ENCODE measurements at regions not wholly inside any gene's neighbourhood (a gene's known extent, or its start where the extent isn't known, plus 50 kb on each side); places are given as distances from the start of the nearest gene placed in this dataset.

DNA sequence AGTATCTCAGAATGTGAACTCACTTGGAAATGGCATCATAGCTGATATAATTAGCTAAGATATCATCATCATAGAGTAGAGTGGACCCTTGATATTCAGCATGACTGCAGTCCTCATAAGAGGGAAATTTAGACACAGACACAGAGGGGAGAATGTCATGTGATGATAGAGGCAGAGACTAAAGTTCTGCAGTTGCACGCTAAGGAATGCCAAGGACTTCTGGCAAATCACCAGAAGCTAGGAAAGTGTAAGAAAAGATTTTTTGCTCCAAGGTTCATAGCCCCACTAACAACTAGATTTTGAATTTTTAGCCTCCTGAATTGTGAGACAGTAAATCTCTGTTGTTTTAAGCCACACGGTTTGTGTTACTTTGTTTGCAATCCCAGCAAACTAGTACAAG lies 612.6 kb upstream of the ST8SIA4 start:
- no CpG with 5 or more reads among the region's 2 CpGs for WGBS
- H4K8ac ChIP-seq (ENCODE audit: low read length), result no peak overlapping the region
- H3K36me3 ChIP-seq (ENCODE audit: control insufficient read depth in 1 of 2, insufficient read depth in 2 of 2, low read depth in 1 of 2, low read length in 2 of 2), result no peaks in the 10 kb centered on the region
- H2BK12ac ChIP-seq (ENCODE audit: low read length in 2 of 2), result no peak overlapping the region
- H2AFZ ChIP-seq (ENCODE audit: low read depth, low read length), result no peak overlapping the region
- H3K9ac ChIP-seq (ENCODE audit: low read length), result no peak overlapping the region
- H3K27me3 ChIP-seq (ENCODE audit: control insufficient read depth in 1 of 2, insufficient read depth in 1 of 2, low read length in 2 of 2), result no peaks in the 10 kb centered on the region
- no peaks in the 10 kb centered on the region for H3K79me1 ChIP-seq (replicated peaks; ENCODE audit: low read length, poor library complexity, severe bottlenecking)
- H2AK5ac ChIP-seq (ENCODE audit: low read length, severe bottlenecking), result no peak overlapping the region
- no peak overlapping the region for H3K4me3 ChIP-seq (ENCODE audit: insufficient read depth in 1 of 2, low read depth in 1 of 2, low read length in 2 of 2)
- H2BK120ac ChIP-seq (ENCODE audit: low read depth, low read length), result no peak overlapping the region
- no peak overlapping the region for H3K18ac ChIP-seq (ENCODE audit: low read depth in 1 of 2, low read length in 2 of 2)
- H3K4ac ChIP-seq (ENCODE audit: low read depth in 1 of 2, low read length in 2 of 2), result no peak overlapping the region
- H3K4me1 ChIP-seq (ENCODE audit: control insufficient read depth, insufficient read depth, low read depth, low read length), result no peaks in the 10 kb centered on the region
- H2BK5ac ChIP-seq (ENCODE audit: low read depth, low read length, poor library complexity, severe bottlenecking), result no peak overlapping the region
- no peak overlapping the region for H3K4me2 ChIP-seq (ENCODE audit: low read length, poor library complexity, severe bottlenecking)
- peaks cover 6% of the 10 kb centered on the region for H3K9me3 ChIP-seq (ENCODE audit: control insufficient read depth, low read length)
- H4K91ac ChIP-seq (ENCODE audit: low read length), result no peak overlapping the region
- no peak overlapping the region for H3K23ac ChIP-seq (ENCODE audit: low read length in 2 of 2)
- no peak overlapping the region for H3K27ac ChIP-seq (ENCODE audit: low read length, poor library complexity, severe bottlenecking)
- no peak for DNase-seq
- H2BK15ac ChIP-seq (ENCODE audit: low read depth, poor library complexity, severe bottlenecking), result no peak overlapping the region
- H3K14ac ChIP-seq (ENCODE audit: low read length in 2 of 2), result no peak overlapping the region

DNA sequence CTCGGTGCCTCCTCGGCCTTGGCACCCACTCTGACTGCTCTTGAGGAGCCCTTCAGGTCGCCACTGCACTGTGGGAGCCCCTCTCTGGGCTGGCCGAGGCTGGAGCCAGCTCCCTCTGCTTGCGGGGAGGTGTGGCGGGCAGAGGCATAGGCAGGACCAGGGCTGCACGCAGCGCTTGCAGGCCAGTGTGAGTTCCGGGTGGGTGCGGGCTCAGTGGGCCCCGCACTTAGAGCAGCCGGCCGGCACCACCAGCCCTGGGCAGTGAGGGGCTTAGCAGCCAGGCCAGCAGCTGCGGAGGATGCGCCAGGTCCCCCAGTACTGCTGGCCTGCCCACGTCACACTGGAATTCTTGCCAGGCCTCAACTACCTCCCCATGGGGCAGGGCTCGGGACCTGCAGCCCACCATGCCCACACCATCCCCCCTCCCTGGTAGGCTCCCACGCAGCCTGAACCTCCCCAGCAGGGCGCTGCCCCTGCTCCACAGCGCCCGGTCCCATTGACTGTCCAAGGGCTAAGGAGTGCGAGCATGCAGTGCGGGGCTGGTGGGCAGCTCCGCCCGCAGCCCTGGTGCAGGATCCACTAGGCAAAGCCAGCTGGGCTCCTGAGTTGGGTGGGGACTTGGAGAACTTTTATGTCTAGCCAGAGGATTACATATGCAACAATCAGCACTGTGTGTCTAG lies 602.9 kb upstream of the ST8SIA4 start:
- Histone ChIP-seq H3K9me3 (ENCODE audit: control insufficient read depth, low read length) (peaks cover 15% of the 10 kb centered on the region), H3K14ac (ENCODE audit: low read length in 2 of 2) (no peak overlapping the region), H3K79me1 (replicated peaks; ENCODE audit: low read length, poor library complexity, severe bottlenecking) (no peaks in the 10 kb centered on the region), H2AK5ac (ENCODE audit: low read length, severe bottlenecking) (no peak overlapping the region), H3K36me3 (ENCODE audit: control insufficient read depth in 1 of 2, insufficient read depth in 2 of 2, low read depth in 1 of 2, low read length in 2 of 2) (no peaks in the 10 kb centered on the region), H3K4ac (ENCODE audit: low read depth in 1 of 2, low read length in 2 of 2) (no peak overlapping the region), H4K8ac (ENCODE audit: low read length) (no peak overlapping the region), H3K27me3 (ENCODE audit: control insufficient read depth in 1 of 2, insufficient read depth in 1 of 2, low read length in 2 of 2) (no peaks in the 10 kb centered on the region), H3K4me3 (ENCODE audit: insufficient read depth in 1 of 2, low read depth in 1 of 2, low read length in 2 of 2) (no peak overlapping the region), H3K4me1 (ENCODE audit: control insufficient read depth, insufficient read depth, low read depth, low read length) (no peaks in the 10 kb centered on the region), H2BK12ac (ENCODE audit: low read length in 2 of 2) (no peak overlapping the region), H3K9ac (ENCODE audit: low read length) (no peak overlapping the region), H2AFZ (ENCODE audit: low read depth, low read length) (no peak overlapping the region), H3K27ac (ENCODE audit: low read length, poor library complexity, severe bottlenecking) (no peak overlapping the region), H2BK15ac (ENCODE audit: low read depth, poor library complexity, severe bottlenecking) (no peak overlapping the region), H3K4me2 (ENCODE audit: low read length, poor library complexity, severe bottlenecking) (no peak overlapping the region), H3K18ac (ENCODE audit: low read depth in 1 of 2, low read length in 2 of 2) (no peak overlapping the region), H4K91ac (ENCODE audit: low read length) (no peak overlapping the region), H2BK5ac (ENCODE audit: low read depth, low read length, poor library complexity, severe bottlenecking) (no peak overlapping the region), H3K23ac (ENCODE audit: low read length in 2 of 2) (no peak overlapping the region), H2BK120ac (ENCODE audit: low read depth, low read length) (no peak overlapping the region)
- DNase-seq, result no peak
- WGBS, result 88% methylated on average over 25 of the region's 25 CpGs

DNA sequence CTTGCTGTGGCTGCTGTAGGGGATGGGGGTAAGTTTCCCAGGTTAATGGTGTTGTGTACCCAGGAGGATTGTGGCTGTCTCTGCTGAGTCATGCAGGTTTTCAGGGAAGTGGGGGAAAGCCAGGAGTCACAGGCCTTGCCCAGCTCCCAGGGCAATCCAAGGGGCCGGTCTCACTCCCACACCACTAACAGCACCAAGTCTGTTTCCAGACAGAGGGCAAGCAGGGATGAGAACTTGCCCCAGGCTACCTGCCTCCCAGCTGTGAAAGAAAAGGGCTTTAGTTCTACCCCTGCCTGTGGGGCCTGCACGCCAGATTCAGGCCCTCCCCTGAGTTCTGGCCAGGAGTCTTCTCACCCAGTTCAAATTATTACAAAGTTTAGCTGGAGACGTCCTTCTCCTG lies 579.8 kb upstream of the ST8SIA4 start:
- H3K27ac ChIP-seq (ENCODE audit: low read length, poor library complexity, severe bottlenecking), result no peak overlapping the region
- no peak for DNase-seq
- no peak overlapping the region for H2AK5ac ChIP-seq (ENCODE audit: low read length, severe bottlenecking)

DNA sequence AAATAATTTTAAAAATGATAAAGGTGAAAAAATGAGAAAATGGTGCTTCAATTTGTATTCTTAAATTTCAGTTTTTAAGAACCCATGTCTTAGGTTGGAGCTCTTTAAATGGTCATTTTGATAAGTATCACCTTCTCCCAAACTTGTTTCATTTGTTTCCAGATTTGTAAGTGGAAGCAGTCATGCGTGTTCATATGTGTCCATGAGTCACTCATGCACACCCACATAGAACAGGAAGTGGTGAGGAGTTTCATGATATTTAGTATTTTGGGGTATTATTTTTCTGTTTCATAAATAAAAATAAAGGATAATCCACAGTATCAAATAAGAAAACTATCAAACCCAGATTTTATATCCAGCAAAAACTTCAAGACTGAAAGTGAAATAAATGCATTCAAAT lies 570.4 kb upstream of the ST8SIA4 start:
- H3K18ac ChIP-seq (ENCODE audit: low read depth in 1 of 2, low read length in 2 of 2), result no peak overlapping the region
- no peaks in the 10 kb centered on the region for H3K36me3 ChIP-seq (ENCODE audit: control insufficient read depth in 1 of 2, insufficient read depth in 2 of 2, low read depth in 1 of 2, low read length in 2 of 2)
- H3K9ac ChIP-seq (ENCODE audit: low read length), result no peak overlapping the region
- no peak overlapping the region for H3K4ac ChIP-seq (ENCODE audit: low read depth in 1 of 2, low read length in 2 of 2)
- H3K9me3 ChIP-seq (ENCODE audit: control insufficient read depth, low read length), result no peaks in the 10 kb centered on the region
- no peaks in the 10 kb centered on the region for H3K4me1 ChIP-seq (ENCODE audit: control insufficient read depth, insufficient read depth, low read depth, low read length)
- peak; percentile 2 for DNase-seq
- H4K8ac ChIP-seq (ENCODE audit: low read length), result no peak overlapping the region
- no peaks in the 10 kb centered on the region for H3K79me1 ChIP-seq (replicated peaks; ENCODE audit: low read length, poor library complexity, severe bottlenecking)
- no CpG with 5 or more reads among the region's 1 CpG for WGBS
- no peak overlapping the region for H2AK5ac ChIP-seq (ENCODE audit: low read length, severe bottlenecking)
- no peak overlapping the region for H2BK5ac ChIP-seq (ENCODE audit: low read depth, low read length, poor library complexity, severe bottlenecking)
- no peak overlapping the region for H2BK15ac ChIP-seq (ENCODE audit: low read depth, poor library complexity, severe bottlenecking)
- no peak overlapping the region for H3K27ac ChIP-seq (ENCODE audit: low read length, poor library complexity, severe bottlenecking)
- H3K4me2 ChIP-seq (ENCODE audit: low read length, poor library complexity, severe bottlenecking), result no peak overlapping the region
- H3K14ac ChIP-seq (ENCODE audit: low read length in 2 of 2), result no peak overlapping the region
- no peak overlapping the region for H2BK120ac ChIP-seq (ENCODE audit: low read depth, low read length)
- H2AFZ ChIP-seq (ENCODE audit: low read depth, low read length), result no peak overlapping the region
- no peaks in the 10 kb centered on the region for H3K27me3 ChIP-seq (ENCODE audit: control insufficient read depth in 1 of 2, insufficient read depth in 1 of 2, low read length in 2 of 2)
- H3K4me3 ChIP-seq (ENCODE audit: insufficient read depth in 1 of 2, low read depth in 1 of 2, low read length in 2 of 2), result no peak overlapping the region
- H4K91ac ChIP-seq (ENCODE audit: low read length), result no peak overlapping the region
- H2BK12ac ChIP-seq (ENCODE audit: low read length in 2 of 2), result no peak overlapping the region
- H3K23ac ChIP-seq (ENCODE audit: low read length in 2 of 2), result no peak overlapping the region

More for the DNA sequence above, 579.8 kb upstream of the ST8SIA4 start:
- H3K27me3 ChIP-seq (ENCODE audit: control insufficient read depth in 1 of 2, insufficient read depth in 1 of 2, low read length in 2 of 2), result no peaks in the 10 kb centered on the region
- no peak overlapping the region for H3K18ac ChIP-seq (ENCODE audit: low read depth in 1 of 2, low read length in 2 of 2)
- H3K4ac ChIP-seq (ENCODE audit: low read depth in 1 of 2, low read length in 2 of 2), result no peak overlapping the region
- H3K36me3 ChIP-seq (ENCODE audit: control insufficient read depth in 1 of 2, insufficient read depth in 2 of 2, low read depth in 1 of 2, low read length in 2 of 2), result no peaks in the 10 kb centered on the region
- H2AFZ ChIP-seq (ENCODE audit: low read depth, low read length), result no peak overlapping the region
- no peak overlapping the region for H3K4me3 ChIP-seq (ENCODE audit: insufficient read depth in 1 of 2, low read depth in 1 of 2, low read length in 2 of 2)
- H3K4me2 ChIP-seq (ENCODE audit: low read length, poor library complexity, severe bottlenecking), result no peak overlapping the region
- no peaks in the 10 kb centered on the region for H3K9me3 ChIP-seq (ENCODE audit: control insufficient read depth, low read length)
- WGBS, result 67% methylated on average over 3 of the region's 3 CpGs
- H2BK15ac ChIP-seq (ENCODE audit: low read depth, poor library complexity, severe bottlenecking), result no peak overlapping the region
- no peak overlapping the region for H4K91ac ChIP-seq (ENCODE audit: low read length)
- H4K8ac ChIP-seq (ENCODE audit: low read length), result no peak overlapping the region
- no peak overlapping the region for H2BK120ac ChIP-seq (ENCODE audit: low read depth, low read length)
- no peak overlapping the region for H3K9ac ChIP-seq (ENCODE audit: low read length)
- H2BK5ac ChIP-seq (ENCODE audit: low read depth, low read length, poor library complexity, severe bottlenecking), result no peak overlapping the region
- H2BK12ac ChIP-seq (ENCODE audit: low read length in 2 of 2), result no peak overlapping the region
- no peaks in the 10 kb centered on the region for H3K79me1 ChIP-seq (replicated peaks; ENCODE audit: low read length, poor library complexity, severe bottlenecking)
- no peaks in the 10 kb centered on the region for H3K4me1 ChIP-seq (ENCODE audit: control insufficient read depth, insufficient read depth, low read depth, low read length)
- no peak overlapping the region for H3K23ac ChIP-seq (ENCODE audit: low read length in 2 of 2)
- no peak overlapping the region for H3K14ac ChIP-seq (ENCODE audit: low read length in 2 of 2)

Data from mesenchymal stem cell (in vitro differentiated cells and primary cell).